CD4-positive, alpha-beta T cell treated with Interleukin-15 for 1 hour (primary cell): ENCODE measurements at regions not wholly inside any gene's neighbourhood (a gene's known extent, or its start where the extent isn't known, plus 50 kb on each side); places are given as distances from the start of the nearest gene placed in this dataset.

Experiments used
- DNase-seq: peaks from one replicate; pipeline ENCODE4 v3.0.0-alpha.2; 2020

- peak; percentile 33 for DNase-seq
Observed at GRCh38 chr2:104658144-104658835, 195.6 kb upstream of the POU3F3 start.

GRCh38 chr2:104658904-104659591, 194.9 kb upstream of the POU3F3 start:
- no peak for DNase-seq

GRCh38 chr2:104660991-104661390, 192.9 kb upstream of the POU3F3 start:
- DNase-seq, result no peak

GRCh38 chr2:104664672-104665071, 189.2 kb upstream of the POU3F3 start:
- no peak for DNase-seq

- no peak for DNase-seq
Observed at GRCh38 chr2:104668631-104669030, 185.3 kb upstream of the POU3F3 start.

GRCh38 chr2:104673225-104673624, 180.7 kb upstream of the POU3F3 start:
- DNase-seq, result no peak

GRCh38 chr2:104678181-104678580, 175.7 kb upstream of the POU3F3 start:
- no peak for DNase-seq

GRCh38 chr2:104685591-104685990, 168.3 kb upstream of the POU3F3 start:
- no peak for DNase-seq

GRCh38 chr2:104687147-104687546, 166.8 kb upstream of the POU3F3 start:
- DNase-seq, result no peak

- no peak for DNase-seq
Observed at GRCh38 chr2:104690255-104690984, 163.5 kb upstream of the POU3F3 start.

- DNase-seq, result no peak
Observed at GRCh38 chr2:104698276-104698675, 155.6 kb upstream of the POU3F3 start.

- no peak for DNase-seq
Observed at GRCh38 chr2:104701411-104701911, 152.5 kb upstream of the POU3F3 start.

- DNase-seq, result no peak
Observed at GRCh38 chr2:104702031-104702850, 151.7 kb upstream of the POU3F3 start.

GRCh38 chr2:104703669-104704068, 150.2 kb upstream of the POU3F3 start:
- DNase-seq, result no peak

GRCh38 chr2:104704496-104705245, 149.2 kb upstream of the POU3F3 start:
- DNase-seq, result no peak

GRCh38 chr2:104707056-104707455, 146.9 kb upstream of the POU3F3 start:
- DNase-seq, result no peak

- DNase-seq, result no peak
Observed at GRCh38 chr2:104708967-104709366, 144.9 kb upstream of the POU3F3 start.

- no peak for DNase-seq
Observed at GRCh38 chr2:104716061-104716460, 137.9 kb upstream of the POU3F3 start.

- DNase-seq, result no peak
Observed at GRCh38 chr2:104733226-104733943, 120.5 kb upstream of the POU3F3 start.

- no peak for DNase-seq
Observed at GRCh38 chr2:104734937-104735586, 118.9 kb upstream of the POU3F3 start.

GRCh38 chr2:104736026-104736425, 117.9 kb upstream of the POU3F3 start:
- no peak for DNase-seq
